K562 (cell line): ENCODE measurements at regions not wholly inside any gene's neighbourhood (a gene's known extent, or its start where the extent isn't known, plus 50 kb on each side); places are given as distances from the start of the nearest gene placed in this dataset.

Experiments used
- BCL6 ChIP-seq: fragments of 250-450 bp; sonication (Bioruptor Pico); IDR thresholded peaks from 2 replicates; pipeline ENCODE4 v1.4.0; 2020
- FIP1L1 ChIP-seq: fragments of 200-400 bp; formaldehyde crosslinking; IDR thresholded peaks from 2 replicates; pipeline ENCODE4 v1.6.1; 2018; ENCODE audit warnings: mild to moderate bottlenecking, low read depth, low read length; ENCODE audit not compliant: poor library complexity, severe bottlenecking
- HCFC1 ChIP-seq: IDR thresholded peaks from 2 replicates; pipeline ENCODE4 v1.6.1; 2012; ENCODE audit warnings: low read depth, low read length, improper control_type of control experiment
- ILF3 ChIP-seq: fragments of 450-650 bp; IDR thresholded peaks from 2 replicates; pipeline ENCODE4 v1.6.1; 2018; ENCODE audit warnings: antibody characterized with exemption, mild to moderate bottlenecking, moderate library complexity, borderline replicate concordance
- JUND ChIP-seq, 2 experiments: IDR thresholded peaks; 2 replicates in 1 of 2; 3 replicates in 1 of 2; pipeline ENCODE4 v1.6.1; 2011; ENCODE audit warnings: borderline replicate concordance in 2 of 2, low read depth in 2 of 2, low read length in 2 of 2, improper control_type of control experiment in 1 of 2, missing biosample characterization in 1 of 2, missing genetic modification characterization in 1 of 2, missing genetic modification reagents in 1 of 2
- KDM1A ChIP-seq, 2 experiments: fragments of 450-650 bp; IDR thresholded peaks; 2 replicates each; pipeline ENCODE4 v1.6.1; 2016; ENCODE audit warnings: mild to moderate bottlenecking in 2 of 2
- POLR2AphosphoS5 ChIP-seq: IDR thresholded peaks from 2 replicates; pipeline ENCODE4 v1.6.1; 2011; ENCODE audit warnings: mild to moderate bottlenecking, low read depth, low read length, moderate library complexity; ENCODE audit not compliant: control insufficient read depth, insufficient read depth
- ZNF3 ChIP-seq: fragments of 250-450 bp; sonication (Bioruptor Pico); IDR thresholded peaks from 2 replicates; pipeline ENCODE4 v1.5.0; 2021; ENCODE audit warnings: mild to moderate bottlenecking, moderate library complexity
- TF ChIP-seq, protein P1 (sequence below): sonication (generic); formaldehyde crosslinking; IDR thresholded peaks from 2 replicates; pipeline ENCODE4 v1.5.0; 2020; ENCODE audit warnings: missing genetic modification reagents

DNA sequence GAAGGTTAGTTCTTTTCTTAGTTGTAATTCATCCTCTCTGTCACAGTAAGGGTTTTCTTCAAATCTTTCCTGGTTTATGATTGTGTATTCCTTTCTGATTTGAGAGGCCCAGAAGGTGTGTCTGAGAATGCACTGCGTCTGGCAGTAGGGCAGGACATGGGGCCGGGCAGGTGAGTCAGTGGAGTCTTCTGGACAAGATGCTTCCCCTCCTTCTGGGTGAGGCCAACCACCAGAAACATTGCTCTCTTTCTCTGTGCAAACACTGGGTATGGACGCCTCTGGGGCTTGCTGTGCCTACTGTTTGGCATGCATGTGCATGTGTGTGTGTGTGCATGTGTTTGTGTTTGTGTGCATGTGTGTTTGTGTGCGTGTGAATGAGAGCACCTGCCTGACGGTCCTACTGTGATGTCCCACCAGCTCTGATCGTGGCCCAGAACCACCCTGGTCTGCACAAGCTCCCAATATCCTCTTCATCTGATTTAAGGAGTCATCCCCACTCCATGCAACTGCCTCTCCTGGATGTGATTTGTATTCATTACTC lies 93.2 kb upstream of the DLX2 start:
- TF ChIP-seq ZNF3 (CRISPR knock-in tag) (no peak), JUND (IDR thresholded peaks at IDR 0.05; ENCODE audit: borderline replicate concordance, low read depth, low read length) (no peak), JUND (tag; IDR thresholded peaks at IDR 0.05; ENCODE audit: borderline replicate concordance, low read depth, low read length) (no peak), POLR2AphosphoS5 (no peak), HCFC1 (no peak), FIP1L1 (no peak), KDM1A (IDR thresholded peaks at IDR 0.05) (no peak), BCL6 (CRISPR knock-in tag) (no peak), ILF3 (no peak)
- TF ChIP-seq, protein P1, sequence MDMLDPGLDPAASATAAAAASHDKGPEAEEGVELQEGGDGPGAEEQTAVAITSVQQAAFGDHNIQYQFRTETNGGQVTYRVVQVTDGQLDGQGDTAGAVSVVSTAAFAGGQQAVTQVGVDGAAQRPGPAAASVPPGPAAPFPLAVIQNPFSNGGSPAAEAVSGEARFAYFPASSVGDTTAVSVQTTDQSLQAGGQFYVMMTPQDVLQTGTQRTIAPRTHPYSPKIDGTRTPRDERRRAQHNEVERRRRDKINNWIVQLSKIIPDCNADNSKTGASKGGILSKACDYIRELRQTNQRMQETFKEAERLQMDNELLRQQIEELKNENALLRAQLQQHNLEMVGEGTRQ: no peak
